HL-60/S4 treated with retinoic acid at 250 ng/mL for 4 days and 3 days (cell line): ENCODE measurements at regions not wholly inside any gene's neighbourhood (a gene's known extent, or its start where the extent isn't known, plus 50 kb on each side); places are given as distances from the start of the nearest gene placed in this dataset.
"Not testable (repeated sequence)": the region's sequence is repeated elsewhere in the genome, so short reads cannot be mapped to it uniquely, and the experiment has no call there.

Experiments used
- in situ Hi-C: fragments of 300-500 bp; cut with MboI; formaldehyde crosslinking; loops from 2 replicates; pipeline ENCODE4 v1.7.0; 2022; ENCODE audit warnings: low sequenced_read_pairs

GRCh38 chr15:57767481-57767880, 61.0 kb downstream of the POLR2M start:
- in situ Hi-C loops, result no loop called here

DNA sequence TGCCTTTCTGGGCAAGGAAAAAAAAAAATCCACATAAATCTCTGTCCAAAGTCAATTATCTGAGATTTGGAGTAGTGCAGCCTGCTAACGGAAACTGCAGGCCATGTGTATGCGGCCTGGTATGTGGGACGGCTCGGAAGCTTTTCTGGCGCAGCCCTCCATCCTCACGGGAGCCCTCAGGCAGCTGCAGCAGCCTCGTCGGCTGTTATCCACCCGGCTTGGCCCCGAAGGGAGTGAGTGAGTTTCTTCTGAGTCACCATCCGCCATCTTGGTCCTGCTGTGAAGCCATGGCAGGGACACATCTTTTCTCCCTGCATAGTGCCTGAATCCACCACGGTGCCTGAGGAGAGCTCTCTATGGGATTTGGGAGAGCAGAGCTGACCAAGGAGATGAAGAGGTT, 62.8 kb downstream of the POLR2M start:
- in situ Hi-C loops, result no loop called here

GRCh38 chr15:57770495-57770894, 64.0 kb downstream of the POLR2M start:
- in situ Hi-C loops, result no loop called here

GRCh38 chr15:57772223-57772957, 65.9 kb downstream of the POLR2M start:
- in situ Hi-C loops, result no loop called here

DNA sequence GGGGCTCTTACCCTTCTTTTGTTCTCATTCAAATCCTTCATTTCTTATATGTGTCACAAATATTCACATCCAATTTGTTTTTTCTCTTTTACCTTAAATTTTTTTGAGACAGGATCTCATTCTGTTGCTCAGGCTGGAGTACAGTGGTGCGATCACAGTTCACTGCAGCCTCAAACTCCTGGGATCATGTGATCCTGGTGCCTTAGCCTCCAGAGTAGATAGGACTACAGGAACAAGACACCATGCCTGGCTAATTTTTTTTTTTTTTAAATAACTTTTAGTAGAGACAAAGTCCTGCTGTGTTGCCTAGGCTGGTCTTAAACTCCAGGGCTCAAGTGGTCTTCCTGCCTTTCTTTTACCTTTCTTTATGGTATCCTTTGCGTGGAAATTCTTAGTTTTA, 66.5 kb downstream of the POLR2M start:
- in situ Hi-C loops, result no loop called here

DNA sequence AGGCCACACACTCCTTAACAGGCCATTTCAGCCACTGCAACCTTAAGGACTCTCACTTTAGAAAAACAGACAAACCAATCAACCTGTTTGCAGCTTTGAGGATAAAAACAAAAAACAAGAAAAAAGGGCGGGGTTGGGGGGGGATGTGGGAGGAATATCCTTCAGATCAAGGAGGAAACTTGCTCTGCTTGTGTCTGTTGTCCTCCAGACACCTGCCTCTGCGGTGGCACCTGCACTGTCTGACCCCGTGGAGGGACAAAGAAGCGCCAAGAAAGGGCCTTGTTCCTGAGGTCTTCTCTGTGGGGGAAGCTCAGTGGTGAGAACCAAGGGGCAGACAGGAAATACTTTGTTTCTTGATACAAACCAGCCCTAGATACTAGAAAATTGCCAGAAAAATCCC, 70.5 kb downstream of the POLR2M start:
- in situ Hi-C loops, result no loop called here

DNA sequence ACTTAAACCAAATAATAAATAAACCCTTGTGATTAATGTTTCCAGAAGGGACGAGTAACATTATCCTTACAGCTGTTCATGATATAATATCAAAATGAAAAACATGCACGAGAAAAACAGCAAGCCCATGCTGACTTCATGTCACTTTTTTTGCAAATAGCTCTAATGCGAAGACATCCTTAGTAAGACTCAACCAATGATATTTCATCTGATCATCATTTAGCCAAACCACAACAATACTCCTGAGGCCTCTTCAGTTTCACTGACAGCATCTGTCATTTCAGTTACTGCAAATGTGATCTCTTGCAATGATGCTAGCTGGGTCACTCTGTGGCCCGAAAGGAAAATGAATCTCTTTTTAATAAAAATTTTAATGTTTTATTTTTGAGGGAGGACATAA, 74.0 kb downstream of the POLR2M start:
- in situ Hi-C loops, result no loop called here

- in situ Hi-C loops, result no loop called here
Measured at GRCh38 chr15:57782731-57783130, 76.2 kb downstream of the POLR2M start.

DNA sequence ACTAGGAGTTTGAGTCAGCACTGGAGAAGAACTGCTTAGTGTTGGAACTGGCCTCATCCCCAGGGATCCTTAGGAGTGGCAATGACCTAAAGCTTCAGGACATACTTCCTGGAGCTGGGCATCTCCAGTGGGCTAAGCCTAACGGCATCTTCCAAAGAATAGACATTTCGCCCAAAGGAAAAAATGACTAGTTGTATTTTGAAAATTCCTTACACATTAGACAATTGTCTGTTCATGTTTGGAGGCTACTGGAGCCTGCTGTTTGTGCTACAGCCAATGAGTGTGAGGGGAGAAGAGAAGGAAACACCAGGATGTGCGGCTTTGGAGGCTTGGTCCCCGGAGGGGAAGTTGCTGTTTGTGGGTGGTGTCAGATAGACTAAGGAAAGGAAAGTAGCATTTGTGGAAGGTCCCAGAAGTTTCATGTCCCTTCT, 77.6 kb downstream of the POLR2M start:
- in situ Hi-C loops, result no loop called here

GRCh38 chr15:57785039-57785438, 78.5 kb downstream of the POLR2M start:
- in situ Hi-C loops, result no loop called here

- in situ Hi-C loops, result no loop called here
Measured at GRCh38 chr15:57785959-57786358, 79.4 kb downstream of the POLR2M start.

- in situ Hi-C loops, result no loop called here
Measured at GRCh38 chr15:57789225-57789624, 82.7 kb downstream of the POLR2M start.

- in situ Hi-C loops, result no loop called here
Measured at GRCh38 chr15:57792724-57793449, 86.4 kb downstream of the POLR2M start.

DNA sequence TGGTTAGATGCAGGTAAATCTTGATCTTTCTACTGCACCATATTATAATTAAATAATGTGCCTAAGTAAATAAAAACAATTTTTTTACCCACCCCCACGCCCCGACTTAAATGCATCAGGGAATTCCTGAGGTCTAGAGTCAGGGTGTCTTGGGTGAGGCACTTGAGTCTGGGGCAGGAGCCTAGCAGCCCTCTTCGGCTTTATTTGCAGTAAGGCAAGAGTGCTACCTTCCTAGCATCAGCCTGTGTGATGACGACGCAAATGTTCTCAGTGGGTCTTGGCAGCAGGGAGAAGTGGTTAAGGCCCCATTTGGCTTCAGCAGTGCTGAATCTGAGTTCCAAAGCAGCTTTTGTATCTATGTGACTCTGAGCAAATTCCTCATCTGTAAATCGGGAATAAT, 88.7 kb downstream of the POLR2M start:
- in situ Hi-C loops, result no loop called here

GRCh38 chr15:57796146-57796545, 89.6 kb downstream of the POLR2M start:
- in situ Hi-C loops, result no loop called here

DNA sequence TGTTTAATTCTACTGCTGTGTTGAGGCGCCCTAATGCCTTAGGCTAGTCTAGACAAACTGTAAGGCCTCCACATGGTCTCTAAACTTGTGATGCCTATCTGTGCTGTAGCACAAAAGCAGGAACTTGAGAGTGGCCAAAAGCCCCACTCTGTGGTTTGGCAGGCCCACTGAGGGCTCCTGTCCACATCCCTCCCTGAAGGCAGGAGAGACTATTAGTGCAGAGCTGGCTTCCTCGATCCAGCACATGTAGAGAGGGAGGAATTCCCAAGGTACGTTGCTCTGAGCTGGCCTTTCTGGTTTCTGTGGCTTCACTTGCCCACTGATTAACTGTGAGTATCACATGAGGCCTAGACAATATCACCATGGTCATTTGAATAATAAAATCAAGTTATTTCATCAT, 90.6 kb downstream of the POLR2M start:
- in situ Hi-C loops, result no loop called here

GRCh38 chr15:57797568-57798267, 91.2 kb downstream of the POLR2M start:
- in situ Hi-C loops, result no loop called here

GRCh38 chr15:57806003-57806402, 99.5 kb downstream of the POLR2M start:
- in situ Hi-C loops, result no loop called here

DNA sequence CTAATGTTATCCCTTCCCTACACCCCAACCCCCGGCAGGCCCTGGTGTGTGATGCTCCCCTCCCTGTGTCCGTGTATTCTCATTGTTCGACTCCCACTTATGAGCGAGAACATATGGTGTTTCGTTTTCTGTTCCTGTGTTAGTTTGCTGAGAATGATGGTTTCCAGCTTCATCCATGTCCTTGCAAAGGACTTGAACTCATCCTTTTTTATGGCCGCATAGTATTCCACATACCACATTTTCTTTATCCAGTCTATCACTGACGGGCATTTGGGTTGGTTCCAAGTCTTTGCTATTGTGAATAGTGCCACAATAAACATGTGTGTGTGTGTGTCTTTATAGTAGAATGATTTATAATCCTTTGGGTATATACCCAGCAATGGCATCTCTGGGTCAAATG, 102.8 kb downstream of the POLR2M start:
- in situ Hi-C loops, result not testable (repeated sequence)

DNA sequence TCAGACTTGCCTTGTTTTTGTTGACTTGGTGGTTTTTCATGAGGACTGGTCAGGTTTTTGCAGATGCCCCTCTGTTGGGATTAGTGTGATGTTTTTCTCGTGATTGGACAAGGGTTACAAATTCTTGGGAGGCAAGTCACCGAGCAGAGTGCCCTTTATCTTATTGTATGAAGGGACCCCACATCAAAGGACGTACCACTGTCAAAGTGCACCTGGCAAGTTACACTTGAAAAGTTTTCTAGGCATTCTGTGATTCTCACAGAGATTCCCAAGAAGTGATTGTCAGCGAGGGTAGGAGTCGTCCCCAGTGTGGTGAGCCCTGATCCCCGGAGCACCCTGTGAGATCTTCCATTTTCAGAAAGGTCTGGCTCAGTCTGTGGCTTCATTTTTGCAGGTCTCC, 110.1 kb downstream of the POLR2M start:
- in situ Hi-C loops, result no loop called here

DNA sequence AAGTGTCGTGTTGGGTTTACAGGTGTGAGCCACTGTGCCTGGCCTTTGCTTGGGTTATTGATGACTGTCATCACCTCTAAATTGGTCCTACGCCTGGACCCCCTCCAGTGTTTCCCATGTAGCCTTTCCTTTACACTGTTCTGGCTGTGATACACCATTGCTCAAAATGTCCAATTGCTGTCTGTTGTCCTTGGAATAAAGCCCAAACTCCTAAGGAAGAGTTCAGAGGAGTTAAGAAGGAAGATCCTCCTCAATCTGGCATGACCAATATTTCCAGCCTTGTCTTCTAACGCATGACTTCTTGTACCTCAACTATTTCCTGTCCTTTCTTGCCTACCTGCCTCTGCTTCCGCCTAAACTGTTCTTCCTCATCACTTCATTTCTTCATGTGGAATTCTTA, 113.1 kb downstream of the POLR2M start:
- in situ Hi-C loops, result no loop called here

GRCh38 chr15:57820119-57820518, 113.6 kb downstream of the POLR2M start:
- in situ Hi-C loops, result no loop called here
